22Rv1 (cell line): ENCODE measurements at regions not wholly inside any gene's neighbourhood (a gene's known extent, or its start where the extent isn't known, plus 50 kb on each side); places are given as distances from the start of the nearest gene placed in this dataset.

Experiments used
- ZFX ChIP-seq: fragments of 450-650 bp; IDR thresholded peaks from 2 replicates; pipeline ENCODE4 v1.6.1; 2017; ENCODE audit warnings: antibody characterized with exemption, borderline replicate concordance
- TF ChIP-seq, protein P1 (sequence below): fragments of 450-650 bp; IDR thresholded peaks from 2 replicates; pipeline ENCODE4 v1.5.1; 2017; ENCODE audit warnings: mild to moderate bottlenecking

DNA sequence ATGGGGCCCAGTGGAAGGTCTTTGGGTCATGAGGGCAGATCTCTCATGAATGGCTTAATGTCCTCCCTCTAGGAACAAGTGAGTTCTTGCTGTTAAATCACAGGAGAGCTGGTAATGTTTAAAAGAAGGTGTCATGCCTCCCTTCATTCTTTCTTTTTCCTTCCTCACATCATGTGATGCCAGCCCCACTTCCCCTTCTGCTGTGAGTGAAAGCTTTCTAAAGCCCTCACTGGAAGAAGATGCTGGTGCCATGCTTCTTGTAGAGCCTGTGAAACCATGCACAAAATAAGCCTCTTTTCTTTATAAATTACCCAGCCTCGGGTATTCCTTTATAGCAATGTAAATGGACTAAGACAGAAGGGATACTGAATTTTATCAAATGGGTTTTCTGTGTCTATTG is 66.1 kb upstream of the ZNF827 start:
- TF ChIP-seq, protein P1, sequence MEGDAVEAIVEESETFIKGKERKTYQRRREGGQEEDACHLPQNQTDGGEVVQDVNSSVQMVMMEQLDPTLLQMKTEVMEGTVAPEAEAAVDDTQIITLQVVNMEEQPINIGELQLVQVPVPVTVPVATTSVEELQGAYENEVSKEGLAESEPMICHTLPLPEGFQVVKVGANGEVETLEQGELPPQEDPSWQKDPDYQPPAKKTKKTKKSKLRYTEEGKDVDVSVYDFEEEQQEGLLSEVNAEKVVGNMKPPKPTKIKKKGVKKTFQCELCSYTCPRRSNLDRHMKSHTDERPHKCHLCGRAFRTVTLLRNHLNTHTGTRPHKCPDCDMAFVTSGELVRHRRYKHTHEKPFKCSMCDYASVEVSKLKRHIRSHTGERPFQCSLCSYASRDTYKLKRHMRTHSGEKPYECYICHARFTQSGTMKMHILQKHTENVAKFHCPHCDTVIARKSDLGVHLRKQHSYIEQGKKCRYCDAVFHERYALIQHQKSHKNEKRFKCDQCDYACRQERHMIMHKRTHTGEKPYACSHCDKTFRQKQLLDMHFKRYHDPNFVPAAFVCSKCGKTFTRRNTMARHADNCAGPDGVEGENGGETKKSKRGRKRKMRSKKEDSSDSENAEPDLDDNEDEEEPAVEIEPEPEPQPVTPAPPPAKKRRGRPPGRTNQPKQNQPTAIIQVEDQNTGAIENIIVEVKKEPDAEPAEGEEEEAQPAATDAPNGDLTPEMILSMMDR = no peak
- no peak for TF ChIP-seq ZFX
